Iris pigment epithelial cell (primary cell): ENCODE measurements at regions not wholly inside any gene's neighbourhood (a gene's known extent, or its start where the extent isn't known, plus 50 kb on each side); places are given as distances from the start of the nearest gene placed in this dataset.
"Not testable (repeated sequence)": the region's sequence is repeated elsewhere in the genome, so short reads cannot be mapped to it uniquely, and the experiment has no call there.

Experiments used
- DNase-seq: peaks from one replicate; pipeline ENCODE4 v3.0.0-alpha.2; 2011; ENCODE audit warnings: low read depth

GRCh38 chr3:55296030-55296429 lies 191.1 kb downstream of the WNT5A start:
- peak; percentile 49 for DNase-seq

- no peak for DNase-seq
Observed at GRCh38 chr3:55294557-55294956, 192.5 kb downstream of the WNT5A start.

DNA sequence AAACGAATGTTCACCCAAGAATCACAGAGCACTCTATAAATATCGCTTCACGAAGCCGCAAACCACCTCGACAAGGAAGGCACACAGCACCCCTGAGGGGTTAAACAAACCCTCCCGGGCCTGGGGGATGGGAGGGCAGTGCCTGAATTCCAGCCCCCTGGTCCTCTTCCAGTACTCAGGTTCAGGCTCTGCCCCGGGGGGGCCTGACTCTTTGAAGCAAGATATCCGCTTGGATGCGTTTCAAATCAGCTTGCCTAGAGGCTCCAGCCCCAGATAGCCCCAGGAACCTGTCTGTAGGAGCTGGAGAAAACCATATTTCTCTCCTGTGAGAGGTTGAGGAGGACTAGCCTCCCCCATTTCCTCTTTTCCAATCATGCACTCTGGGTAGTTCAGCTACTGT lies 194.7 kb downstream of the WNT5A start:
- no peak for DNase-seq

DNA sequence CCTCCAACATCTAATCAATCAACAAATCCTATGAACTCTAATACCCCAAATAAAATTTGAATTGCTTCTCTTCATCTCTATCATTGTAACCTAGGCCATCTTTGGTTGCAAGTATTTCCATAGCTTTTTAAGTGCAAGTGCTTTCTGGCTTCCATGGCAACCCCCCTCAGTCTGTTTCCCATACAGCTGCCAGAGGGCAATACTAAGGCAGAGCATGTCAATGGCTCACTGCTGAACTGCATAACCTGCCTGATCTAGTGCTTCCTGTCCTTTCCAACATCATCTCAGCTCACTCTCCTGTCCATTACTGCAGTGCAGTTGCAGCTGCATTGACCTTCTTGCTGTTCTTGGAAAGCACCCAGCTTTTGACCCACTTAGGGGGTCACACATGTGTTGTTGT lies 198.4 kb downstream of the WNT5A start:
- DNase-seq, result no peak

- DNase-seq, result no peak
Observed at GRCh38 chr3:55286693-55287092, 200.4 kb downstream of the WNT5A start.

GRCh38 chr3:55285156-55285555 lies 201.9 kb downstream of the WNT5A start:
- no peak for DNase-seq

DNA sequence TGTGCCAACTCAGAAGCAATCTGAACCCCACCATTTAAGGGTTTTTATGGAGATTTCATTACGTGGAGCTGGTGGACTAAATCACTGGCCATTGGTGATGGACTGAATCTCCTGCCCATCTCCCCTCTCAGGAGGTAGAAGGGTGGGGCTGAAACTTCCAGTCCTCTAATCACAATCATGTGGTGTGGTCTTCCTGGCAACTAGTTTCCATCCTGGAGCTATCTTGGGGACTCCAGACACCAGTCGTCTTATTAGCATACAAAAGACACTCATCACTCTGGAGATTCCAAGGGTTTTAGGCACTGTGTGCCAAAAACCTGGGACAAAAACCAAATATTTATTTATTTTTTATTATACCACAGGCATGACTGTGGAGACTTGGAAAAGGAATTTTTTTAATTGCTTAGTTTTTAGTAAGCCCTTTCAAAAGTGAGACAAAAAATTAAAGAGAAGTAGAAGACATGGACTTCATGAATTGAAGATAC lies 203.6 kb downstream of the WNT5A start:
- DNase-seq, result no peak

DNA sequence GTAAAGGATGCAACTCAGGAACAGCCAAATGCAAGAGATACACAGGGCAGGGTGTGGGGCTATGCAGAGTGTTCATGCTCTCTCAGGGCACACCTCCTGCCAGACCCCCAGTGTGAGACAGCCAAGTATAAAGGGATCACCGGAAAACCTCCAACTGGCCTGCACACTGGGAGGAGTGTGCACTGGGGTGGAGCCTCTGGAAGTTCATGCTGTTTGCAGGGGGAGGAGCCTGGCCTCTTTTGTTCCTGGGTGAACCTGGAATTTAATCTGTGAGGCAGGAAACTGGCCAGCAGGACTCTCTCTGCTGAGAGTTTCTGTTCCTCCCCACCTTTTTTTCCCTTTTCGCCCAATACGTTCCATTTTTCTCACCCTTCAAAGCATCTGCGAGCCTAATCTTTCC lies 204.1 kb downstream of the WNT5A start:
- DNase-seq, result no peak

DNA sequence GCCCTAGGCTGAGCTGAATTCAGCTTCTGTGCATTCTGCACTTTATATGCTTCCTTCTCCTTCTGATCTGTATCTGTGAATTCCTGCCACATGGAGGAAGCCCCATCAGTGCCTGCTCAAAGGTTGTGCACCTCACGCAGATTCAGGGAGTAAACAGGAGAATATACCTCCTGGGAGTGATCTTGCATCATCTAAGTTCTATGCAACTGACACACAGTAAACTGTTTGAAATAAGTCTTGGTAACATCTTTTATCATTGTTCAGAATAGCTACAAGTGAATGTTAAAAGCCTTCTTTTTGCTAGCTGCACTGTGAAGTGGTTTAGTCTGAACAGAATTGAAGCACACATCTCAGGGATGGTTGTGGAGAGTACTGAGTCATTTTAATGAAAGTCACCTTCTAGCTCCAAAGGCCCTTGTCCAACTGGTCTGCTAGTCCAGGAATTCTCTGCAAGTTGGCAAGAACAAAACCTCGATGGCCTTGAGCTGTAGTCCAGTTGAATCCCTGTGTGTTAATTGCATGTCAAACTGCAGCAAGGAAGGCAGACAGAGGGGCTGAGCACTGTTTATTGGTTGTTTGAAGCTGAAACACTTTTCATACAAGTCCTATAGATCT lies 215.0 kb downstream of the WNT5A start:
- DNase-seq, result no peak

DNA sequence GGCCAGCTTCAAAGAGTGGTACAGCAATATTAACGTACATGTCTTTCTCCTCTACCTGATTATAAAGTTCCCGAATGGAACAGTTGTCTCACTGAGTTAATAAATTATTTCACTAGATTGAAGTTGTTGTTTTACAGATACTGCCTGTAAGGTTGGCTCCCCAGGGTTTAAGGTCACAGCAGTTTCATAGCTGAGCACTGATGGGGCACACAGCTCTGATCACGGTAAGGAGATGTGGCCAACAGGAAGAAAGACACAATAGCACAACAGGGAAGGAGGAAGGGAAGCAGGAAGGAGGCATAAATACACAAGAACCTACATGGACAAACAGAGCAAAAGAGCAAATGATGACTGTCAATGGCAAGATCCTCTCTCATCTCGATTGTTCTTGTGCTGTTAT lies 215.6 kb downstream of the WNT5A start:
- no peak for DNase-seq

DNA sequence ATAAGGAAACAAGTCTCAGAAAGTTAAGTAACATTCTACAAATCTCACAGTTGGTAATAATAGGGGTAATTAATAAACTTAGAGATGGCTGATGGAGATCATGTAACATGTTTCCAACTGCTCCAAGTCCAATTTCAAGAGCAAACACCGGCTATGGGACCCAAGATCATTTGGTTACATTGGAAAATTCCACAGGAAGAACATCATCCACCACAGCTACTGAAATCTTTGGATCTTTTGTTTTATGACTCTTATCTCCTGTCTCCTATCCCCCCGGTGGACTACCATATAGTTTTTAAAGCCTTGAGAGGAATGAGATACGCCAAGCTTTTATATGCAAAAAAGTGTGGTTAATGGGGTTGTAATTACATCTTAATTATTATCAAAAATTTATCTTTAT lies 216.1 kb downstream of the WNT5A start:
- DNase-seq, result no peak

GRCh38 chr3:55269636-55270035 lies 217.5 kb downstream of the WNT5A start:
- no peak for DNase-seq

DNA sequence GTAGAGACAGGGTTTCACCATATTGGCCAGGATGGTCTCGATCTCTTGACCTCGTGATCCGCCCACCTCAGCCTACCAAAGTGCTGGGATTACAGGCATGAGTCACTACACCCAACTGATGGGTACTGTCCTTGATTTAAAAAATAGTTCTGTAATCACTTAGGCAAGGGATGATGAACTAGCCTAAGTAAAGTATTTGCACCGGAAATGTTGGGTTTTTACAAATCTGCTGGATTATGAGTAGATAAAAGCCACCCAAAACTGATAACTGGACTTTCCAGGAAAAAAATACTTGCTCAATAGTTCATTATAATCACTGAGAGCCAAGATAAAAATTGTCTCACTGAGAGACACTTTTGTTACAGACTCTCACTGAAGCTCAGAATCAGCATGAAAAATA lies 218.0 kb downstream of the WNT5A start:
- peak; percentile 13 for DNase-seq

DNA sequence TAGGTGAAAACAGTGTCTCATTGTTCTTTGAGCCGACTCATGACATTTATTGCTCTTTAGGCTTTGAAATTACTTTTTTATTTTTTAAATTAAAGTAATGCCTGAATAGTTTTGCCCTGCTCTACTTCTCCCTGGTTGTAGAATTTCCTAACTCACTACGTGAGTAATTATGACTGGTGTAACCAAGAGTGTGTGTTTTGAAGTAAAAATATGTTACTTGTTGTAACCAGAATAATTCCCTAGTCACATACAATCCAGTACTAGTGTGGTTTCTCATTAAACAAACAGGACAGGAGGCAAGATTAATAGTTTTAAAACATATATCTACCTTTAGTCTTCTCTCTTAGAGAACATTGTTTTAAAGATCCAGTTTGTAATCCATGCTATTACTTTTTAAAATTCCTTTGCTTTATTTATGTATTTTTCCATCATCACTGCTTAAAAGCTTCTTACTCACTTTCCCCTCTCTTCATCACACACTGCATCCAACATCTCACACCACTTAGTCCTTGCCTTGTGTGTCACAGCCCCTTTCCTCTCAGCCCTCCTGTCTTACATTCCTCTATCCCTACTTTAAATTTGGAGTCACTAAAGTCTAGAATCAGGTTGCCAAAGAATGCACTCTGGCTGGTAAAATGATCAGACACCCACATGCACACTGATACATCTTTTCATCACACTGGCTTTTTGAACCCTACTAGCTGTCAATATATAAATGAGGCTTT lies 219.7 kb downstream of the WNT5A start:
- peak; percentile 18 for DNase-seq

GRCh38 chr3:55264919-55265318 lies 222.2 kb downstream of the WNT5A start:
- peak; percentile 9 for DNase-seq

DNA sequence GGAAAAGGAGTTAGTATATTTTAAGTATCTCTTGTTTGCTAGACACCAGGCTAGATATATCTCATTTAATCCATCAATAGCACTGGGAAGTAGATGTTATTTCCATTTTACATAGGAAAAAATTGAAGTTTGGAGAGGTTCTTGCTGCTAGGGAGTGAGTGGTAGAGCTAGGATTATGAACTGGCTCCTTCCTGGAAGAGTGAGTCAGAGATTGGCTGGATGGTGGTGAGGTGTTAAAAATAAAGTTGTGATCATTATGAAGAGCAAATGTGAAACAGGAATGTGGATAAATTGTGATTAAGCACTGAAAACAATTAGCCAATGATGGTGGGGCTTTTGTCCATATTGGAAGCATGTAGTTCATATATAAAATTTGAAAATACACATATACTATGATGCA lies 234.2 kb downstream of the WNT5A start:
- DNase-seq, result no peak

DNA sequence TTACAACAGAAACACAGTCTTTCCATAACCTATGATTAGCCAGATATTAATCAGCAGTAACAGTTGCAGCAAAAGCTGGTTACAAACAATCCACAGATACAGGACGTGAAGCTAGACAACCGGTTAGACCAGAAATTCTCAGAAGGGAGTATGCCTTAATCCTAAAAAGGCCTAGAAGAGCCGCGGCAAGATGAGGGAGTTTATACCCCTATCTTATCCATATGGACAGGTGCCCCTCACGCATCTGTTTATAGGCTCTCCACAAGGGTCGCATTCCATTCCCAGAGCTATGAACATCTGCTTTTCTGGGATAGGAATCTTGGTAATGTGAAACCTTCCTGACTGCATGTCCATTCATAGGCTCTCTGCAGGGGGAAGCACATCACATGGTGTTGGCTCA lies 237.9 kb downstream of the WNT5A start:
- DNase-seq, result not testable (repeated sequence)

GRCh38 chr3:55247666-55248065 lies 239.4 kb downstream of the WNT5A start:
- DNase-seq, result no peak

DNA sequence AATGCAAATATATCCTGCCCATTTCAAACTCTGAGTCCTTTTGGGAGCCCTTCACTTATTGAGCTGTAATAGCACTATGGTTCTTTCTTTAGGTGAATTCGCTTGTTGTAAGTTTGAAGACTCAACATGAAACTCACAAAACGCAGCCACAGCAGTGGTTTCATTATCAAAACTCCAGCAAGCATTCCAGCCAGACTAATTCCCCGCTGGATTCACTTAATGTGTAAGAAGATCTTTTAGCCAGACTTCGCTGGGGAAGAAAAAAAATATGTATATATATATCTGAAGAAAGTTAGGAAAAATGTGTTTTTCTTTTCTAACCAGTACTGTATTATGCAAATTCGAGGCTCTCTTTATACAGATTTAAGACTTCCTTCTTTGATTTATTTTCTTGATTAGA lies 241.1 kb downstream of the WNT5A start:
- DNase-seq, result peak; percentile 16

- DNase-seq, result no peak
Observed at GRCh38 chr3:55245351-55245750, 241.8 kb downstream of the WNT5A start.

DNA sequence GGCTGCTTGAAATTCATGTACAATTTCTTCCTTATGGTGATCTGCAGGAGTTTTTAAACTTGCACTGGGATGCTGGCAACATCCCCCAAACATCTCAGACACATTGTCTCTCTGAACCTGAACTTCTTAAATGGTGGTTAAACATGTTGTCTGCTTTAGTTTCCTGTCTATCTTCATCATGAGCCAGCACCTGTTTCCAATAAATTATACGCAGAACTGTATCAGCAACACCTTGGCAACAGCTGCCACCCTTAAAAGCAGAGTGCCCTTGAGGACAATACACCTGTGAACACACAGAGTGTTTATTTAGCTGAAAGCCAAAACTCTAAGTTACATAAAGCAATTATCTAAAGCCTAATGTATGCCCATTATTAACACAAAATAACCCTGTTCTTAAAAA lies 242.9 kb downstream of the WNT5A start:
- DNase-seq, result no peak

- DNase-seq, result no peak
Observed at GRCh38 chr3:55243678-55244077, 243.4 kb downstream of the WNT5A start.

- DNase-seq, result no peak
Observed at GRCh38 chr3:55242921-55243320, 244.2 kb downstream of the WNT5A start.

- no peak for DNase-seq
Observed at GRCh38 chr3:55241098-55241497, 246.0 kb downstream of the WNT5A start.
